CD14-positive monocyte (primary cell): ENCODE measurements at regions not wholly inside any gene's neighbourhood (a gene's known extent, or its start where the extent isn't known, plus 50 kb on each side); places are given as distances from the start of the nearest gene placed in this dataset.

Source experiments
- DNase-seq, 3 donors: peaks; one replicate each; pipeline ENCODE4 v3.0.0-alpha.2; 2011 to 2022
- H2AFZ ChIP-seq: 2 replicates; pipeline ENCODE4 v1.6.0; 2012; ENCODE audit warnings: mild to moderate bottlenecking, low read depth, low read length, inconsistent platforms; ENCODE audit not compliant: insufficient read depth, poor library complexity, severe bottlenecking
- H3K27ac ChIP-seq, 2 donors: 1 replicate in 1 of 2; 2 replicates in 1 of 2; pipeline ENCODE4 v1.5.1; 2012 to 2013; ENCODE audit warnings: low read length in 2 of 2, control low read depth in 1 of 2, inconsistent platforms in 1 of 2, low read depth in 1 of 2, mild to moderate bottlenecking in 1 of 2
- H3K27me3 ChIP-seq, 2 donors: one replicate each; pipeline versions ENCODE4 v1.6.0 to v1.6.1; 2011 to 2013; ENCODE audit warnings: low read length in 2 of 2; ENCODE audit not compliant: control insufficient read depth in 2 of 2, insufficient read depth in 2 of 2
- H3K36me3 ChIP-seq, 2 donors: replicated peaks in 1 of 2; 1 replicate in 1 of 2; 2 replicates in 1 of 2; pipeline versions ENCODE4 v1.5.1 to v1.6.1; 2012 to 2013; ENCODE audit warnings: low read length in 2 of 2, control low read depth in 1 of 2, inconsistent platforms in 1 of 2, mild to moderate bottlenecking in 1 of 2; ENCODE audit not compliant: insufficient read depth in 2 of 2, control insufficient read depth in 1 of 2
- H3K4me1 ChIP-seq, 2 donors: 1 replicate in 1 of 2; 2 replicates in 1 of 2; pipeline versions ENCODE4 v1.5.1 to v1.6.1; 2012 to 2013; ENCODE audit warnings: low read length in 2 of 2, control low read depth in 1 of 2, inconsistent platforms in 1 of 2, mild to moderate bottlenecking in 1 of 2, moderate library complexity in 1 of 2; ENCODE audit not compliant: insufficient read depth in 2 of 2, control insufficient read depth in 1 of 2
- H3K4me2 ChIP-seq: replicated peaks from 2 replicates; pipeline ENCODE3; 2012; ENCODE audit warnings: low read length, moderate library complexity, mild to moderate bottlenecking; ENCODE audit not compliant: poor library complexity, severe bottlenecking; ENCODE audit errors: extremely low read depth
- H3K4me3 ChIP-seq, 3 experiments: fragments of 200-600 bp in 1 of 3; sonication (generic) in 1 of 3; replicated peaks in 1 of 3; 1 replicate in 2 of 3; 2 replicates in 1 of 3; pipeline ENCODE4 v1.5.1; 2011 to 2013; ENCODE audit warnings: low read length in 3 of 3, mild to moderate bottlenecking in 3 of 3, control low read depth in 2 of 3, low read depth in 2 of 3, inconsistent platforms in 1 of 3, moderate library complexity in 1 of 3
- H3K79me2 ChIP-seq: 2 replicates; pipeline ENCODE4 v1.6.0; 2012; ENCODE audit warnings: mild to moderate bottlenecking, control low read depth, inconsistent platforms, low read length, moderate library complexity; ENCODE audit not compliant: insufficient read depth
- H3K9ac ChIP-seq: 2 replicates; pipeline ENCODE4 v1.6.0; 2017; ENCODE audit warnings: low read length, mild to moderate bottlenecking; ENCODE audit not compliant: insufficient read depth, poor library complexity, severe bottlenecking
- H3K9me3 ChIP-seq, 2 donors: replicated peaks in 1 of 2; 1 replicate in 1 of 2; 2 replicates in 1 of 2; pipeline versions ENCODE4 v1.5.1 to v1.6.1; 2012 to 2013; ENCODE audit warnings: low read length in 2 of 2, control low read depth in 1 of 2; ENCODE audit not compliant: control insufficient read depth in 1 of 2, insufficient read depth in 1 of 2
- H4K20me1 ChIP-seq: 2 replicates; pipeline ENCODE4 v1.6.0; 2012; ENCODE audit warnings: mild to moderate bottlenecking, low read length, control low read depth, moderate library complexity; ENCODE audit not compliant: insufficient read depth
- H3K27ac Mint-ChIP-seq, 7 donors: one replicate each; pipeline ENCODE4 v1.8.0; 2020; ENCODE audit warnings: mild to moderate bottlenecking in 7 of 7, mixed read lengths in 7 of 7, moderate library complexity in 6 of 7, inconsistent platforms in 2 of 7
- H3K27me3 Mint-ChIP-seq, 3 donors: one replicate each; pipeline ENCODE4 v1.8.0; 2021 to 2022; ENCODE audit warnings: low read depth in 3 of 3, mild to moderate bottlenecking in 3 of 3, mixed read lengths in 3 of 3, moderate library complexity in 3 of 3, inconsistent platforms in 1 of 3
- H3K36me3 Mint-ChIP-seq, 2 donors: one replicate each; pipeline ENCODE4 v1.8.0; 2020; ENCODE audit warnings: mixed read lengths in 2 of 2, inconsistent platforms in 1 of 2, mild to moderate bottlenecking in 1 of 2
- H3K4me1 Mint-ChIP-seq: one replicate; pipeline ENCODE4 v1.8.0; 2020; ENCODE audit warnings: mild to moderate bottlenecking, mixed read lengths
- H3K4me3 Mint-ChIP-seq, 2 donors: one replicate each; pipeline ENCODE4 v1.8.0; 2020; ENCODE audit warnings: mild to moderate bottlenecking in 2 of 2, mixed read lengths in 2 of 2, moderate library complexity in 1 of 2
- H3K9me3 Mint-ChIP-seq, 7 donors: one replicate each; pipeline ENCODE4 v1.8.0; 2020 to 2022; ENCODE audit warnings: mixed read lengths in 7 of 7, mild to moderate bottlenecking in 6 of 7, moderate library complexity in 6 of 7, inconsistent platforms in 2 of 7
- CTCF ChIP-seq: fragments of 200-600 bp; IDR thresholded peaks from one replicate; pipeline ENCODE4 v1.8.0; 2022; ENCODE audit warnings: antibody characterized with exemption, mild to moderate bottlenecking
- WGBS: methylation state at CpG from one replicate; pipeline ENCODE4 v1.1.5; 2013; ENCODE audit warnings: missing lambda C conversion rate; ENCODE audit not compliant: insufficient coverage; 5-methylcytosine and 5-hydroxymethylcytosine counted together
- intact Hi-C, 2 donors: fragments of 100-400 bp; cut with micrococcal nuclease; formaldehyde crosslinking; loops; one replicate each; pipeline versions ENCODE4 v1.15.0 to v1.15.1; 2023

GRCh38 chr9:115625954-115626353 is 508.0 kb upstream of the TNC start:
- H3K36me3 ChIP-seq = no peaks in the 10 kb centered on the region
- no peaks in the 10 kb centered on the region for H3K27me3 ChIP-seq
- Mint-ChIP-seq H3K27me3 (no peaks in the 10 kb centered on the region), H3K9me3 (peaks cover 0 to 2% (median 0%) of the 10 kb centered on the region in 7 donors), H3K4me1 (no peaks in the 10 kb centered on the region), H3K27ac (no peak overlapping the region), H3K36me3 (no peaks in the 10 kb centered on the region), H3K4me3 (no peak overlapping the region)
- H2AFZ ChIP-seq = no peak overlapping the region
- H3K79me2 ChIP-seq = no peaks in the 10 kb centered on the region
- H3K4me1 ChIP-seq = no peaks in the 10 kb centered on the region
- intact Hi-C loops = loop anchor here in 1 of 2 donors (10.0 kb wide), 1 partner anchor 59 kb away; no protein-coding TSS in a partner anchor
- no CpG with 5 or more reads among the region's 5 CpGs for WGBS
- H3K9ac ChIP-seq = no peak overlapping the region
- H3K4me3 ChIP-seq = no peak overlapping the region
- H3K9me3 ChIP-seq = no peaks in the 10 kb centered on the region
- H4K20me1 ChIP-seq = no peaks in the 10 kb centered on the region
- H3K4me2 ChIP-seq = no peak overlapping the region
- H3K27ac ChIP-seq = no peak overlapping the region
- no peak for DNase-seq
- no peak for TF ChIP-seq CTCF

- H3K36me3 Mint-ChIP-seq = no peaks in the 10 kb centered on the region
- no peak for DNase-seq
- no peaks in the 10 kb centered on the region for H3K79me2 ChIP-seq
- no peak overlapping the region for H3K27ac ChIP-seq
- no peak overlapping the region for H3K4me3 Mint-ChIP-seq
- H3K27me3 ChIP-seq = no peaks in the 10 kb centered on the region
- no peaks in the 10 kb centered on the region for H4K20me1 ChIP-seq
- H3K4me3 ChIP-seq = no peak overlapping the region
- no peak overlapping the region for H3K27ac Mint-ChIP-seq
- H3K27me3 Mint-ChIP-seq = no peaks in the 10 kb centered on the region
- TF ChIP-seq CTCF = no peak
- WGBS = 87% methylated on average over 6 of the region's 8 CpGs
- H3K4me1 ChIP-seq = no peaks in the 10 kb centered on the region
- H3K36me3 ChIP-seq = no peaks in the 10 kb centered on the region
- no peaks in the 10 kb centered on the region for H3K9me3 ChIP-seq
- intact Hi-C loops = loop anchor here in 1 of 2 donors (10.0 kb wide), 1 partner anchor 57 kb away; no protein-coding TSS in a partner anchor
- no peak overlapping the region for H2AFZ ChIP-seq
- H3K4me1 Mint-ChIP-seq = no peaks in the 10 kb centered on the region
- no peak overlapping the region for H3K9ac ChIP-seq
- H3K9me3 Mint-ChIP-seq = peaks cover 0 to under 1% (median 0%) of the 10 kb centered on the region in 7 donors
- no peak overlapping the region for H3K4me2 ChIP-seq
Observed at GRCh38 chr9:115627511-115627910, 509.6 kb upstream of the TNC start.
